ENCODE measurements at regions not wholly inside any gene's neighbourhood (a gene's known extent, or its start where the extent isn't known, plus 50 kb on each side); places are given as distances from the start of the nearest gene placed in this dataset.

DNA sequence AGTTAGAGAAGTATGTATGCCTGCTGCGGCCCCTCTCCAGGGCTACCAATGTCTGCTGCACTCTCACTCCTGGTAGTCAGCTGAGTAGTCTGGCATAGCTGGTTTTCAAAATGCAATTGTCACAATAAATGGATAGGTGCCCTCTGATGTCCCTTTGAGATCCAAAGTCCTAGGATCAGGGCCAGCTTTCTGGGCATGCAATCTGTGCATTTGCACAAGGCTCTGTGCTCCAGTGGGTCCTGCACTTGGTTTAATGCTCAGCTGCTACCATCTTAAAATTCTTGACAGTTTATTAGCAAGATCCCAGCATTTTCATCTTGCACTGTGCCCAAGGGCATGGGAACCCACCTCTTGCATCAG lies 233.8 kb downstream of the LTN1 start:
- TF ChIP-seq EZH2 (IDR thresholded peaks at IDR 0.05; ENCODE audit: borderline replicate concordance, low read depth, low read length, severe bottlenecking) = no peak
- TF ChIP-seq, protein P1, sequence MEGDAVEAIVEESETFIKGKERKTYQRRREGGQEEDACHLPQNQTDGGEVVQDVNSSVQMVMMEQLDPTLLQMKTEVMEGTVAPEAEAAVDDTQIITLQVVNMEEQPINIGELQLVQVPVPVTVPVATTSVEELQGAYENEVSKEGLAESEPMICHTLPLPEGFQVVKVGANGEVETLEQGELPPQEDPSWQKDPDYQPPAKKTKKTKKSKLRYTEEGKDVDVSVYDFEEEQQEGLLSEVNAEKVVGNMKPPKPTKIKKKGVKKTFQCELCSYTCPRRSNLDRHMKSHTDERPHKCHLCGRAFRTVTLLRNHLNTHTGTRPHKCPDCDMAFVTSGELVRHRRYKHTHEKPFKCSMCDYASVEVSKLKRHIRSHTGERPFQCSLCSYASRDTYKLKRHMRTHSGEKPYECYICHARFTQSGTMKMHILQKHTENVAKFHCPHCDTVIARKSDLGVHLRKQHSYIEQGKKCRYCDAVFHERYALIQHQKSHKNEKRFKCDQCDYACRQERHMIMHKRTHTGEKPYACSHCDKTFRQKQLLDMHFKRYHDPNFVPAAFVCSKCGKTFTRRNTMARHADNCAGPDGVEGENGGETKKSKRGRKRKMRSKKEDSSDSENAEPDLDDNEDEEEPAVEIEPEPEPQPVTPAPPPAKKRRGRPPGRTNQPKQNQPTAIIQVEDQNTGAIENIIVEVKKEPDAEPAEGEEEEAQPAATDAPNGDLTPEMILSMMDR (IDR thresholded peaks at IDR 0.05; ENCODE audit: borderline replicate concordance, extremely low read depth, low read length, poor library complexity, severe bottlenecking) = no peak
